Glomerular endothelial cell (primary cell): ENCODE measurements at regions not wholly inside any gene's neighbourhood (a gene's known extent, or its start where the extent isn't known, plus 50 kb on each side); places are given as distances from the start of the nearest gene placed in this dataset.
"Not testable (repeated sequence)": the region's sequence is repeated elsewhere in the genome, so short reads cannot be mapped to it uniquely, and the experiment has no call there.

Experiments used
- DNase-seq: peaks from one replicate; pipeline ENCODE4 v3.0.0-alpha.2; 2011; ENCODE audit warnings: low read depth, low spot score; ENCODE audit errors: extremely low read depth

GRCh38 chr11:29095821-29096220 lies 921.0 kb downstream of the KCNA4 start:
- DNase-seq, result no peak

- no peak for DNase-seq
Measured at GRCh38 chr11:29093416-29094120, 923.3 kb downstream of the KCNA4 start.

DNA sequence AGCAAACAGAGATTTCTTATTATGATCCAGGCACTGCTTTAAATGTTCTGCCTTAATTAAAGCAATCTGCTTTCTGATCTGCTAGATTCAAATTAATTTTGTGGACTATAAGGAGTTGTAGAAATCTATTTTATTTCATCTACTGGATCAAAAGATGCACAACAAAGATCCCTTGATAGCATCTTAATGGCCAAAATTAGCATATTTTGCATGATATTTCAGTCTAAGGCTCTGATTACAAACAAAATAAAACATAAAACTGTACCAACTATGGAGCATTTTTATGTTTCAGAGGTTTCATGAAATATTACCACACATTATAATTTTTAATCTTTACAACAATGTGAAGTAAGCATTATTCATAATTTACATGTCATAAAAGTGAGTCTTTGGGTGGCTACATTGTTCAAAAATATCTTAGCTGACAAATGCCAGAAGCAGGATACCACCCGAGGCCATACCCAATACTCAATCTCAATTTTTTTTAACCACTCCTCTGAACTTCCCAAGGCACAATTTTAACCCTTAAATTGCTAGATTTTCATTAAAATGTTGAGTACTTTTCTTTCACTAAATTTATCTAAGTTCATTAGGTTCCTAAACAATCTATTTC lies 929.5 kb downstream of the KCNA4 start:
- no peak for DNase-seq

DNA sequence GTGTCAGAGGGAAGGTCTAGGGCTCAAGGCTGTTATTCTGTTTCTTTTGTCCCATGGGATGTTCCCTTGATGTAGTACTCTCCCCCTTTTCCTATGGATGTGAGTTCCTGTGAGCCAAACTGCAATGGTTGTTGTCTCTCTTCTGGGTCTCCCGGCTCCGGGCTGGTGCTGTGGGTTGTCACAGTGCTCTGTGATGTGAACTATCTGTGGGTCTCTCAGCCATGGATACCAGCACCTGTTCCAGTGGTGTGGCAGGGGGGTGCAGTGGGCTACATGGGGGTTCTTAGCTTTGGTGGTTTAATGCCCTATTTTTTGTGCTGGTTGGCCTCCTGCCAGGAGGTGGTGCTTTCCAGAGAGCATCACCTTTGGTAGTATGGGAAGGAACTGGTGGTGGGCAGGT lies 941.1 kb downstream of the KCNA4 start:
- DNase-seq, result no peak

GRCh38 chr11:29063630-29064361 lies 953.0 kb downstream of the KCNA4 start:
- no peak for DNase-seq

DNA sequence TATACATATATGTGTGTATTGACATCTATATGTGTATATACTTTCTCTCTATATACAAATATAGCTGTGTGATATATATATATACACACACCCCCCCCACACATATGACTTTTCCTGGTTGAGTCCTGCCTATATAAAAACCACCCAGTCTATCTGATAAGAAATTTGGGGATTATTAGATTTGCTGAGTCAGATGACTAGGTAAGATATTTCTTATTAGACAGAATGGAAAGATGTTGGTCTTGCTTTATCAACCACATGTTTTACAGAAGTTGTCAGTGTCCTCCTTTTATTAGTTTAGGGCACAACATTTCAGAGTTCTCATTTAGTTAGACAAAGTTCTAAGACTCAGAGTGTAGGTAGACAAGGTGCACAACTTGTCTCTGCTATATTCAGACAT lies 953.3 kb downstream of the METTL15 start:
- no peak for DNase-seq

DNA sequence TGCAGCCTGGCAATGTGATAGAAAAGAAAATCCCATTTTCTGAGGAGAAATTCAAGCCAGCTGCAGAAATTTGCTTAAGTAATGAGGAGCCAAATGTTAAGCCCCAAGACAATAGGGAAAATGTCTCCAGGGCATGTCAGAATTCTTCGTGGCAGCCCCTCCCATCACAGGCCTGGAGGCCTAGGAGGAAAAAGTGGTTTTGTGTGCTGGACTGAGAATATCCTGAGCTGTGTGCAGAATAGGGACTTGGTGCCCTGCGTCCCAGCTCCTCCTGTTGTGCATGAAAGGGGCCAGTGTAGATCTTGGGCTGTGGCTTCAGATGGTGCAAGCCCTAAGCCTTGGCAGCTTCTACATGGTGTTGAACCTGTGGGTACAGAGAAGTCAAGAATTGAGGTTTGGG lies 948.3 kb downstream of the METTL15 start:
- DNase-seq, result not testable (repeated sequence)

DNA sequence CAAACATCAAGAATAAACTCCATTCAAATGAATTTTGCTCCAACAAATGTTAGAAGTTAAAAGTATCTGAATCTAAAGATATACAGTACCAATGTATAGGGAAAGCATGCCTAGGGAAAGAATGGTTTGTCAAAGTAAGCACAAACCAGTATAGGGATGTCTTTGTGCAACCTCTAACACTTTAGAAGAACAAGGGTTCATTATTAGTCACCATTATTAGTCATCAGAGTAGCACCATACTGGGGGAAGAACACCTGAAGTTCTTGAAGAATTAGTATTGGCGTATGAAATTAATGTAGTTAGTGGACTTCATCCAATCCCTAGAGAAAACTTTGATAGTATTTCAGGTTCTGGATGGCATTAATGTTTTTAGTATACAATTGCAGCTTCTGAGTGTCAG lies 943.7 kb downstream of the METTL15 start:
- DNase-seq, result no peak

- not testable (repeated sequence) for DNase-seq
Measured at GRCh38 chr11:29050962-29051361, 942.8 kb downstream of the METTL15 start.

GRCh38 chr11:29040489-29040888 lies 932.3 kb downstream of the METTL15 start:
- DNase-seq, result no peak

- DNase-seq, result no peak
Measured at GRCh38 chr11:29032384-29033149, 924.4 kb downstream of the METTL15 start.

GRCh38 chr11:29029452-29029851 lies 921.3 kb downstream of the METTL15 start:
- no peak for DNase-seq

GRCh38 chr11:29027436-29027835 lies 919.2 kb downstream of the METTL15 start:
- DNase-seq, result no peak

GRCh38 chr11:29026286-29026685 lies 918.1 kb downstream of the METTL15 start:
- DNase-seq, result no peak

DNA sequence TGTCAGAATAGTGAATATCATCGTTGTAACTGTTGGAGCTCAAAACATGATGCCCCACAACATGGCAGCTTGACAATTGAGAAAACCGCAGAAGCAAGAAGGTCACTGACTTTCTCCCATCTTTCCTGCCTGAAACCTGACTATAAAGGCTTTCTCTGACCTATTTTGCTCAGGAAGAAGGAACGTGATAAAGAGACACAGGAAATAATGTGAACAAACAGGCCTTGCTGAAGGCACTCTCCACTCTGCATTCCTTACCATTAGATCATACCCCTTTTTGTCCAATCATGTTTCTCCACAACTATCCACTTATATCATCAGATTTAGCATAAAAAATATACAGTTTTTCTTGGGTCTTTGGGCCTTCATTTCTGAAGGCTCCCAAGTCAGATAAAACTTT lies 916.8 kb downstream of the METTL15 start:
- DNase-seq, result no peak

- DNase-seq, result no peak
Measured at GRCh38 chr11:29024386-29024785, 916.2 kb downstream of the METTL15 start.

DNA sequence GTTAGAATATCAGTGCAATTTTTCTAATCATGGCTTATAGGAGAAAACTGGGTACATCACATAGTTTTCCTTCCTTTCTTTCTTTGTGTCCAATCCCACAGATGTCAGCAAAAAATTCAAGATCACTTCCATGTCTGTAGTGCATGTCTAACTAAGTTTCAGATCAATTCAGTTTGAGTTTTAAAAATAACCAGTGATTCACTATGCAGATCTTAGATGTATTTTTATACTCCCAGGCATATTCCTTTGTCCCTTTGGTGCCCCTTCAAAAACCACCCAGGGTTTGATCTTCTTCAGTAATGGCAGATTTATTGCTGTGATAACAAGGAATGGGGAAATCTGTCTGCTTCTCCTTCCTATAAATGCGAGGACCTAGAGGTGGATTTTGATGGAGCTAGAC lies 915.6 kb downstream of the METTL15 start:
- DNase-seq, result no peak

GRCh38 chr11:29022676-29023075 lies 914.5 kb downstream of the METTL15 start:
- DNase-seq, result no peak

DNA sequence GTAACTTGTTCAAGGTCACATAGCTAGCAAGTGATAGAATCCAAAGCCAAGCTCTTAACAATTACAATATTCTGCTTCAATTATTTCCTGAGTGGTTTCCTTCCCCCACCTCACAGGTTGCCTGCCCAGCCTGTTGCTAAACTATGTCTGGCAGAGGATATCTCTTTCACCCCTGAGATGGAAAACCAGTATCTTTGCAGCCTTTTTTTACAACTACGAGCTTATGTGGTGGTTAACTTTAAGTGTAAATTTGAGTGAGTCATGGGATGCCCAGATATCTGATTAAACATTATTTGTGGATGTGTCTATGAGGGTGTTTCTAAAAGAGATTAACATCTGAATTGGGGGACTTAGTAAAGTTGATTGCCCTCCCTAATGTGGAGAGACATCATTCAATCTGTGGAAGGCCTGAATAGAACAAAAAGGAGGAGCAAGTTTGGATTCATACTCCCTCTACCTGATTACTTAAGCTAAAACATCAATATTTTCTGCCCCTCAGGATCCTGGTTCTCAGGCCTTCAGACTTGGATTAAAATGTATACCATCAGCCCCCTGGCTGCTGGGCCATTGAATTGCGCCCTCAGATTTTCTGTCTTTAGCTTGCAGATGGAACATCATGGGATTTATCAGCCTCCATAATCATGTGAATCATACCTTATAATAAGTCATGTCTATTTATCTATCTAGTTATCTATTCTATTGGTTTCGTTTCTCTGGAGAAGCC lies 911.9 kb downstream of the METTL15 start:
- peak; percentile 64 for DNase-seq

DNA sequence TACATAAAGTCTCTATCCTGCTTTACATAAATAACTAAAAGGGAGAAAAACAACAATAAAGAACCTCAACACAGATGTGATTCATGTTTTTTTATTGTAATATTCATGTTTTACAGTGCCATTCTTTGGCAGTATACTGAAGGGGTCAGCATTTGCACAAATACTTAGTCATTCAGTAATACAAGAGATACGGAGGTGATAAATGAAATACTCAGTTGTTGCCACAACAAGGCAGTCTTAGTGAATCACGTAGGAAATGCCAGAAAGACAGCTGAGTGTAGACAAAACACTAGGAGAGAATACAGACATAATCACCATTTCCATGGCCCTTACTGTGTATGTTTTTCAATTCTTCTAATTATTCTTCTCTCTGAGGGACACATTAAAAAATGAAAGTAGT lies 910.4 kb downstream of the METTL15 start:
- DNase-seq, result peak; percentile 91

DNA sequence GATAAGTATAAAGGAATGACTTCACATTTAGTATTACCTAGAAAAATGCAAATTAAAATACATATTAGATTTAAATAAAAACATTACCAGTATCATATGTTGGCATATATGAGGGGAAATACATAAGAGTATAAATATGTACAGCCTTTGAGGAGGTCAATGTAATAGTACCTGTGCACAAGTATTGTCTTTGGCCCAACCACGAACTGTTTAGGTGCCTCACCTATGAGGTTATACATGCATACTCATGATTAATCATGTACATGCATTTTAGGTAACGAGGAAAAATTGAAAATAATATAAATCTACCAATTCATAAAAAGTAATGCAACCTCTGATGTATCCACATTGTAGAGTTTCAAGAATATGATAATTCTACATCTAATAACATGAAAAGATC lies 909.8 kb downstream of the METTL15 start:
- no peak for DNase-seq
